ENCODE measurements at regions not wholly inside any gene's neighbourhood (a gene's known extent, or its start where the extent isn't known, plus 50 kb on each side); places are given as distances from the start of the nearest gene placed in this dataset.

- DNase-seq: no peak
These were observed 49.9 kb upstream of the ATP2B2 start for GRCh38 chr3:10555263-10555662.

GRCh38 chr3:10556312-10556711 lies 50.9 kb upstream of the ATP2B2 start:
- no peak for DNase-seq

GRCh38 chr3:10557250-10557649 lies 51.9 kb upstream of the ATP2B2 start:
- DNase-seq: no peak

- DNase-seq: peak; percentile 45
These were observed 52.5 kb upstream of the ATP2B2 start for GRCh38 chr3:10557781-10558373.

GRCh38 chr3:10558736-10559135 lies 53.4 kb upstream of the ATP2B2 start:
- no peak for DNase-seq

- no peak for DNase-seq
These were observed 54.9 kb upstream of the ATP2B2 start for GRCh38 chr3:10560060-10560861.

GRCh38 chr3:10561162-10561945 lies 56.0 kb upstream of the ATP2B2 start:
- DNase-seq: no peak

GRCh38 chr3:10561946-10562560 lies 56.7 kb upstream of the ATP2B2 start:
- DNase-seq: no peak

- DNase-seq: no peak
These were observed 58.0 kb upstream of the ATP2B2 start for GRCh38 chr3:10563396-10563795.

GRCh38 chr3:10565814-10566213 lies 60.4 kb upstream of the ATP2B2 start:
- no peak for DNase-seq

- DNase-seq: no peak
These were observed 61.1 kb upstream of the ATP2B2 start for GRCh38 chr3:10566451-10566850.

GRCh38 chr3:10568549-10568948 lies 63.2 kb upstream of the ATP2B2 start:
- no peak for DNase-seq

- no peak for DNase-seq
These were observed 65.0 kb upstream of the ATP2B2 start for GRCh38 chr3:10570196-10570946.

GRCh38 chr3:10574101-10574620 lies 68.8 kb upstream of the ATP2B2 start:
- no peak for DNase-seq

GRCh38 chr3:10575601-10576160 lies 70.3 kb upstream of the ATP2B2 start:
- no peak for DNase-seq

- DNase-seq: no peak
These were observed 72.1 kb upstream of the ATP2B2 start for GRCh38 chr3:10577486-10577885.

GRCh38 chr3:10580426-10580825 lies 75.0 kb upstream of the ATP2B2 start:
- no peak for DNase-seq

GRCh38 chr3:10581251-10581650 lies 75.9 kb upstream of the ATP2B2 start:
- no peak for DNase-seq

- no peak for DNase-seq
These were observed 76.3 kb upstream of the ATP2B2 start for GRCh38 chr3:10581716-10582115.

- no peak for DNase-seq
These were observed 77.3 kb upstream of the ATP2B2 start for GRCh38 chr3:10582733-10583132.

- no peak for DNase-seq
These were observed 78.7 kb upstream of the ATP2B2 start for GRCh38 chr3:10583798-10584708.
